Mesothelial cell of epicardium (in vitro differentiated cells): ENCODE measurements at regions not wholly inside any gene's neighbourhood (a gene's known extent, or its start where the extent isn't known, plus 50 kb on each side); places are given as distances from the start of the nearest gene placed in this dataset.

ENCODE experiments used
- DNase-seq, 2 experiments: peaks; one replicate each; pipeline ENCODE4 v3.0.0; 2021; ENCODE audit warnings: low spot score in 2 of 2; ENCODE audit not compliant: unreplicated experiment in 2 of 2
- H3K27ac Mint-ChIP-seq: 2 replicates; pipeline ENCODE4 v1.8.0; 2021; ENCODE audit warnings: mixed read lengths
- H3K27me3 Mint-ChIP-seq: 2 replicates; pipeline ENCODE4 v1.8.0; 2021; ENCODE audit warnings: low read depth, mixed read lengths
- H3K36me3 Mint-ChIP-seq: 2 replicates; pipeline ENCODE4 v1.8.0; 2021; ENCODE audit warnings: mixed read lengths
- H3K4me1 Mint-ChIP-seq: 2 replicates; pipeline ENCODE4 v1.8.0; 2021; ENCODE audit warnings: mixed read lengths
- H3K4me3 Mint-ChIP-seq: 2 replicates; pipeline ENCODE4 v1.8.0; 2021; ENCODE audit warnings: mild to moderate bottlenecking, moderate library complexity, mixed read lengths
- H3K9me3 Mint-ChIP-seq: 2 replicates; pipeline ENCODE4 v1.8.0; 2021; ENCODE audit warnings: mixed read lengths
- CTCF ChIP-seq: fragments of 200-600 bp; sonication (generic); IDR thresholded peaks from one replicate; pipeline ENCODE4 v1.5.0; 2021; ENCODE audit warnings: antibody characterized with exemption; ENCODE audit not compliant: unreplicated experiment

GRCh38 chr15:49706805-49707204, 86.0 kb downstream of the DTWD1 start:
- Mint-ChIP-seq H3K4me1 (peaks cover 4% of the 10 kb centered on the region), H3K27me3 (peaks cover 3% of the 10 kb centered on the region), H3K9me3 (peaks cover 37% of the 10 kb centered on the region), H3K27ac (no peak overlapping the region), H3K36me3 (peaks cover 12% of the 10 kb centered on the region), H3K4me3 (no peak overlapping the region)
- TF ChIP-seq CTCF = no peak
- no peak for DNase-seq

- Mint-ChIP-seq H3K9me3 (peaks cover 37% of the 10 kb centered on the region), H3K4me3 (no peak overlapping the region), H3K36me3 (peaks cover 12% of the 10 kb centered on the region), H3K4me1 (peaks cover 4% of the 10 kb centered on the region), H3K27me3 (peaks cover 3% of the 10 kb centered on the region), H3K27ac (no peak overlapping the region)
- no peak for TF ChIP-seq CTCF
- DNase-seq = no peak
These were observed 86.8 kb downstream of the DTWD1 start for GRCh38 chr15:49707598-49707997.

- TF ChIP-seq CTCF = no peak
- Mint-ChIP-seq H3K27me3 (peaks cover 3% of the 10 kb centered on the region), H3K9me3 (peaks cover 41% of the 10 kb centered on the region), H3K27ac (no peak overlapping the region), H3K36me3 (peaks cover 12% of the 10 kb centered on the region), H3K4me3 (no peak overlapping the region), H3K4me1 (peaks cover 4% of the 10 kb centered on the region)
- DNase-seq = no peak
These were observed 88.9 kb downstream of the DTWD1 start for GRCh38 chr15:49709646-49710214.

- TF ChIP-seq CTCF = no peak
- Mint-ChIP-seq H3K27me3 (peaks cover 3% of the 10 kb centered on the region), H3K36me3 (peaks cover 12% of the 10 kb centered on the region), H3K4me1 (no peaks in the 10 kb centered on the region), H3K9me3 (peaks cover 41% of the 10 kb centered on the region), H3K4me3 (no peak overlapping the region), H3K27ac (no peak overlapping the region)
- no peak for DNase-seq
These were observed 91.3 kb downstream of the DTWD1 start for GRCh38 chr15:49712162-49712561.

- H3K4me3 Mint-ChIP-seq = no peak overlapping the region
- H3K36me3 Mint-ChIP-seq = peaks cover 12% of the 10 kb centered on the region
- H3K4me1 Mint-ChIP-seq = no peaks in the 10 kb centered on the region
- no peak for DNase-seq
- no peak overlapping the region for H3K27ac Mint-ChIP-seq
- no peak for TF ChIP-seq CTCF
- H3K9me3 Mint-ChIP-seq = peaks cover 34% of the 10 kb centered on the region
- peaks cover 3% of the 10 kb centered on the region for H3K27me3 Mint-ChIP-seq
These were observed 92.1 kb downstream of the DTWD1 start for GRCh38 chr15:49712846-49713450.
